ENCODE measurements at regions not wholly inside any gene's neighbourhood (a gene's known extent, or its start where the extent isn't known, plus 50 kb on each side); places are given as distances from the start of the nearest gene placed in this dataset.

DNA sequence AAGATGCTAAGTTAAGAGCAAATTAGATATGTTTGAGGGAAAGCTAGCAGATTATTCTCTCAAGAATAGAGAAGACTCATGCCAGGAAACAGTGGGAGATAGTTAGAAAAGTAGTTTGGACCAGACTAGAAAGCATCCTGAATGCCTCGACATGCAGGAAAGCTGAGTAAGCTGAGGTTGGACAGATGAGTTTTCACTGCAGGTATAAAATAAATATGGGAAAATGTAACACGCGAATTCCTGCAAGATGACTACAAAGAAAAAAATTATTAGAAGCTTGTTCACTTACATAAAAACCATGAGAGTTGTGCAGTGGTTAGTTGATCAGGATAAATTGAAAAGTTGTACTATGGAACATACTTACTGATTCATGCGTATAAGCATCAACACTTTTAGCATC is 484.2 kb upstream of the MANEA start:
- H3K36me3 ChIP-seq (ENCODE audit: control insufficient read depth in 2 of 2, extremely low read depth in 1 of 2, insufficient read depth in 2 of 2, low read length in 2 of 2) = no peaks in the 10 kb centered on the region
- H3K79me2 ChIP-seq (ENCODE audit: control insufficient read depth, insufficient read depth, low read length) = no peaks in the 10 kb centered on the region
- DNase-seq (ENCODE audit: low read depth, low spot score) = no peak
- H3K4me3 ChIP-seq (replicated peaks in 1 of 3; ENCODE audit: insufficient read depth in 1 of 3, low read depth in 1 of 3, low read length in 3 of 3) = no peak overlapping the region
- H3K27ac ChIP-seq (ENCODE audit: insufficient read depth, low read depth, low read length) = no peak overlapping the region
- TF ChIP-seq MAX (IDR thresholded peaks at IDR 0.05; ENCODE audit: insufficient read depth, insufficient read length) (no peak), POLR2A (IDR thresholded peaks at IDR 0.05; ENCODE audit: low read depth, low read length) (no peak), POLR2AphosphoS5 (IDR thresholded peaks at IDR 0.05; ENCODE audit: insufficient read depth, low read depth, low read length) (no peak), GATA2 (IDR thresholded peaks at IDR 0.05; ENCODE audit: insufficient read depth, insufficient read length, low read depth, low read length) (no peak), FOS (IDR thresholded peaks at IDR 0.05; ENCODE audit: borderline replicate concordance, insufficient read depth, low read length) (no peak)
- TF ChIP-seq, protein P1, sequence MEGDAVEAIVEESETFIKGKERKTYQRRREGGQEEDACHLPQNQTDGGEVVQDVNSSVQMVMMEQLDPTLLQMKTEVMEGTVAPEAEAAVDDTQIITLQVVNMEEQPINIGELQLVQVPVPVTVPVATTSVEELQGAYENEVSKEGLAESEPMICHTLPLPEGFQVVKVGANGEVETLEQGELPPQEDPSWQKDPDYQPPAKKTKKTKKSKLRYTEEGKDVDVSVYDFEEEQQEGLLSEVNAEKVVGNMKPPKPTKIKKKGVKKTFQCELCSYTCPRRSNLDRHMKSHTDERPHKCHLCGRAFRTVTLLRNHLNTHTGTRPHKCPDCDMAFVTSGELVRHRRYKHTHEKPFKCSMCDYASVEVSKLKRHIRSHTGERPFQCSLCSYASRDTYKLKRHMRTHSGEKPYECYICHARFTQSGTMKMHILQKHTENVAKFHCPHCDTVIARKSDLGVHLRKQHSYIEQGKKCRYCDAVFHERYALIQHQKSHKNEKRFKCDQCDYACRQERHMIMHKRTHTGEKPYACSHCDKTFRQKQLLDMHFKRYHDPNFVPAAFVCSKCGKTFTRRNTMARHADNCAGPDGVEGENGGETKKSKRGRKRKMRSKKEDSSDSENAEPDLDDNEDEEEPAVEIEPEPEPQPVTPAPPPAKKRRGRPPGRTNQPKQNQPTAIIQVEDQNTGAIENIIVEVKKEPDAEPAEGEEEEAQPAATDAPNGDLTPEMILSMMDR (IDR thresholded peaks at IDR 0.05; ENCODE audit: extremely low read depth in 1 of 2, insufficient read depth in 1 of 2, low read depth in 1 of 2, low read length in 2 of 2) = no peak
- H2AFZ ChIP-seq (ENCODE audit: low read depth, low read length) = peak overlapping the region; percentile 52
- no peak overlapping the region for H3K9ac ChIP-seq (replicated peaks; ENCODE audit: extremely low read depth, insufficient read depth, low read length)
- no TSS peak for BruUV-seq (replicated peaks)
- no peak overlapping the region for H3K4me2 ChIP-seq (ENCODE audit: insufficient read depth, low read length)
- H3K4me1 ChIP-seq (ENCODE audit: control insufficient read depth, extremely low read depth, insufficient read depth, low read length) = peaks cover 11% of the 10 kb centered on the region
- intact Hi-C loops (cut with micrococcal nuclease) = no loop called here
- no peak for FAIRE-seq
- no peaks in the 10 kb centered on the region for H4K20me1 ChIP-seq (replicated peaks; ENCODE audit: control insufficient read depth, extremely low read depth, insufficient read depth, low read length)
- H3K9me1 ChIP-seq (replicated peaks; ENCODE audit: control insufficient read depth, extremely low read depth, insufficient read depth, low read length) = no peaks in the 10 kb centered on the region
- ChIA-PET POLR2A (no interaction called here), CTCF (interaction anchor here (1.0 to 3.7 kb wide), 2 partner anchors 1669 to 1674 kb away, joined by 4 to 47 read pairs; partner anchors contain the start of gene EPHA7)
- dilution Hi-C loops (cut with MboI; ENCODE audit: extremely low pct_ligation_motif_present, low sequenced_read_pairs) = no loop called here
- no peaks in the 10 kb centered on the region for H3K27me3 ChIP-seq (ENCODE audit: control insufficient read depth in 2 of 2, insufficient read depth in 2 of 2, low read length in 2 of 2)
- H3K9me3 ChIP-seq (replicated peaks; ENCODE audit: control insufficient read depth, insufficient read depth, low read length) = no peaks in the 10 kb centered on the region

Measured in endothelial cell of umbilical vein (primary cell).